GM12865 (cell line): ENCODE measurements at regions not wholly inside any gene's neighbourhood (a gene's known extent, or its start where the extent isn't known, plus 50 kb on each side); places are given as distances from the start of the nearest gene placed in this dataset.
A peak's percentile ranks its signal among the peaks of the same experiment; 100 is the strongest.
"Not testable (repeated sequence)": the region's sequence is repeated elsewhere in the genome, so short reads cannot be mapped to it uniquely, and the experiment has no call there.

Source experiments
- DNase-seq: peaks from one replicate; pipeline ENCODE4 v3.0.0; 2010; ENCODE audit warnings: low read depth
- H3K4me3 ChIP-seq: 2 replicates; pipeline ENCODE4 v1.5.1; 2011; ENCODE audit warnings: mild to moderate bottlenecking, low read depth, low read length, control low read depth
- TF ChIP-seq, protein P1 (sequence below): IDR thresholded peaks from 2 replicates; pipeline ENCODE4 v1.5.1; 2011; ENCODE audit warnings: low read length, control low read depth, low read depth, inconsistent platforms; ENCODE audit not compliant: insufficient read depth; ENCODE audit errors: missing control alignments

GRCh38 chr4:19156786-19157185 lies 1094.9 kb upstream of the SLIT2 start:
- no peak overlapping the region for H3K4me3 ChIP-seq
- DNase-seq, result no peak
- TF ChIP-seq, protein P1, sequence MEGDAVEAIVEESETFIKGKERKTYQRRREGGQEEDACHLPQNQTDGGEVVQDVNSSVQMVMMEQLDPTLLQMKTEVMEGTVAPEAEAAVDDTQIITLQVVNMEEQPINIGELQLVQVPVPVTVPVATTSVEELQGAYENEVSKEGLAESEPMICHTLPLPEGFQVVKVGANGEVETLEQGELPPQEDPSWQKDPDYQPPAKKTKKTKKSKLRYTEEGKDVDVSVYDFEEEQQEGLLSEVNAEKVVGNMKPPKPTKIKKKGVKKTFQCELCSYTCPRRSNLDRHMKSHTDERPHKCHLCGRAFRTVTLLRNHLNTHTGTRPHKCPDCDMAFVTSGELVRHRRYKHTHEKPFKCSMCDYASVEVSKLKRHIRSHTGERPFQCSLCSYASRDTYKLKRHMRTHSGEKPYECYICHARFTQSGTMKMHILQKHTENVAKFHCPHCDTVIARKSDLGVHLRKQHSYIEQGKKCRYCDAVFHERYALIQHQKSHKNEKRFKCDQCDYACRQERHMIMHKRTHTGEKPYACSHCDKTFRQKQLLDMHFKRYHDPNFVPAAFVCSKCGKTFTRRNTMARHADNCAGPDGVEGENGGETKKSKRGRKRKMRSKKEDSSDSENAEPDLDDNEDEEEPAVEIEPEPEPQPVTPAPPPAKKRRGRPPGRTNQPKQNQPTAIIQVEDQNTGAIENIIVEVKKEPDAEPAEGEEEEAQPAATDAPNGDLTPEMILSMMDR, result no peak

DNA sequence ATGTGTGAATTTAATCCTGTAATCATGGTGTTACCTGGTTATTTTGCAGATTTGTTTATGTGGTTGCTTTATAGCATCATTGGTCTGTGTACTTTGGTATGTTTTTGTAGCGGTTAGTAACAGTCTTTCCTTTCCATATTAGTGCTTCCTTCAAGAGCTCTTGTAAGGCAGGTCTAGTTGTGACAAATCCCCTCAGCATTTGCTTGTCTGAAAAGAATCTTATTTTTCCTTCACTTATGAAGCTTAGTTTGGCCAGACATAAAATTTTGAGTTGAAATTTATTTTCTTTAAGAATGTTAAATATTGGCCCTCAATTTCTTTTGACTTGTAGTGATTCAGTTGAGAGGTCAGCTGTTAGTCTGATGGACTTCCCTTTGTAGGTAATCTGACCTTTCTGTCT lies 1096.1 kb upstream of the SLIT2 start:
- TF ChIP-seq, protein P1, result no peak
- H3K4me3 ChIP-seq, result no peak overlapping the region
- DNase-seq, result no peak

DNA sequence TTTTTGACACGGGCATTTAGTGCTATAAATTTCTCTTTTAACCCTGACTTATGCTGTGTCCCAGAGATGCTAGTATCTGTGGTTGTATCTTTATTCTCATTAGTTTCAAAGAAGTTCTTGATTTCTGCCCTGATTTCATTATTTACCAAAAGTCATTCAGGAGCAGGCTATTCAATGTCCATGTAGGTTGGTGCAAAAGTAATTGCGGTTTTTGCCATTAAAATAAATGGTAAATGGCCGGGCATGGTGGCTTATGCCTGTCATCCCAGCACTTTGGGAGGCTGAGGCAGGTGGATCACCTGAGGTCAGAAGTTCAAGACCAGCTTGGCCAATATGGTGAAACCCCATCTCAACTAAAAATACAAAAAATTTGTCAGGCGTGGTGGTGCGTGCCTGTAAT lies 1097.4 kb upstream of the SLIT2 start:
- H3K4me3 ChIP-seq, DNase-seq: not testable (repeated sequence)

DNA sequence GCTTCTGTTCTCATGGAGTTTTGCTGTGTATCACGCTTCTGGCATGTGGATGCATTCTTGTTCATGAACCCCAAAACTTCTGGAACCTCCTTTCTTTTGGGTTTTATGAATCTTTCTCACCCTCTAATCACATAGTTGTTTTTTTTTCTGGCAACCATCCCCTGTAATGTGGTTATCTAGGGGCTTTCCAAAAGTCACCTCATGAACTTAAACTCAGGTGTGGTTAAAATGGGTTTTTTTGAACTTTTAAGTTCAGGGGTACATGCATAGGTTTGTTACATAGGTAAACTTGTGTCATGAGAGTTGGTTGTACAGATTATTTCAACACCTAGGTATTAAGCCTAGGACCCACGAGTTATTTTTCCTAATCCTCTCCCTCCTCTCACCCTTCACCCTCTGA lies 1099.4 kb upstream of the SLIT2 start:
- TF ChIP-seq, protein P1, result no peak
- DNase-seq, result peak; percentile 29
- H3K4me3 ChIP-seq, result no peak overlapping the region

DNA sequence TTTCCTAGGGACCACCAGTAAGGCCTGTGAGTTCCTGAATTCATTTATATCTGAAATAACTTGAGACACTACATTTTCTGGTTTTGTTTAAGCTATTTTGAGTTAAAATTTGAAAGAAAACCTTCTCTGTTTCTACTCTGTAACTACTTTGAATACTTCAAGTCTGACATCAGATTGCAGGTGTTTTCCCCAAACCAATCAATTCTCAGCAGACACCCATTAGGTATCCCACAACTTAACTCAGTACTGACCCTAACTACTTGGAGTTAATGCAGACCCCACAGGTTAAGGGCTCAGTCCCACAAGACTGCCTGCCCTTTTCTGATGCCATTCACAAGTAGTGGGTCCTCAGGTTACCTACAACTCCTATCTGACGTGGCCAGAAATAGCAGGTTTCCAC lies 1100.0 kb upstream of the SLIT2 start:
- TF ChIP-seq, protein P1, result no peak
- peak; percentile 21 for DNase-seq

DNA sequence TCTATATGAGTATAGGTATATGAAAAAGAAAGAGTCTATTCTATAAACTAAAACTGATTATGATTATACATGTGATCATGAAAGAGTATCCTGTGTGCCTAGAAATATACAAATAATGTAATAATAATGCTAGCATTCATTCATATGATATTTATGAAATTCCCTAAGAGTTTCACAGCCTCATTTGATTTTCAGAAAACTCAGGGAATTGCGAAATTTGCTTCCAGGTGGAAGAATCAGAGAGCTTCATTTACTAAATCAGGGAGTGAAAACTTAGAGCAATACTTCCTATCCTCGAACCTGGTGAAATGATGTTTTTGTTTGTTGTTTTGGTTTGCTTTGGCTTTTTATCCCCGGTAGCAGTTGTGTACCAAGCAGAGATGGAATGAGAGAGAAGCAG lies 1105.7 kb upstream of the SLIT2 start:
- DNase-seq, result no peak
- no peak overlapping the region for H3K4me3 ChIP-seq
- TF ChIP-seq, protein P1, result no peak

More for the DNA sequence above, 1100.0 kb upstream of the SLIT2 start:
- no peak overlapping the region for H3K4me3 ChIP-seq

DNA sequence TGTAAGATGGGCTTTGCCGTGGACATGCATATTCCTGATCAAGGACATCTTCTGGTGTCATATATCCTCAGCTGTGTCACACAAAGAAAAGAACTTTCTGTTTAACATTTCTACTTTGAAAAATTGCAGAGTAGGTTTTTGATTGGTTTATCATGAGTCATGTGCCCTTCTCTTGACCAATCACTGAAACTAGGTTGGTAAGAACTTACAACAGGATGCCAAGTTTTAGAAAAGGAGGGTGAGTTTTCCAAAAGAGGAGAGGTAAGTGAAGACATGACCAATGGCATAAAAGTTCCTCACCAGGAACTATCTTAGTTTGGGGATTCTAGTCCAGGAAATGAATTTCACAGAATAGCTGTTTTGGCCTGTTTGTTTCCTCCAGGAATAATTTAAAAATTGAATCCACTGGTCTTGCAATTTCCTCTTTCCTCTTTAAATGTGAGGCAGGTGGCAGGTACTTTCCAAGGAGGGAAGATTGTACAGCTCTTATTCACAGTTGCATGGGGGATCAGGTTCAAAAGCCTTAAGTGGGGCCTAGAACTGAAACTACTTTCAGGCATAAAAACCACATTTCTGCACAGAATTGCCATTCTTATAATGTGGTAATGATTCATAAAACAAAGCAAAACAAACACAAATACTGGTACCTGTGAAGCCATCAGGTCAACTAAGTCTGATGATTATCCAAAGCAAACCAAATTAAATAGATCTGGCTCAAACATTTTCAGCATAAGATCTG lies 1114.5 kb upstream of the LCORL start:
- peak; percentile 44 for DNase-seq
- TF ChIP-seq, protein P1, result no peak
- no peak overlapping the region for H3K4me3 ChIP-seq
